Spleen (tissue), 7 donors: ENCODE measurements at regions not wholly inside any gene's neighbourhood (a gene's known extent, or its start where the extent isn't known, plus 50 kb on each side); places are given as distances from the start of the nearest gene placed in this dataset.

Experiments
- POLR2A ChIP-seq, 3 donors: fragments of 450-650 bp; IDR thresholded peaks; one replicate each; pipeline ENCODE4 v1.5.1; 2017; ENCODE audit warnings: antibody characterized with exemption in 3 of 3, mild to moderate bottlenecking in 1 of 3
- POLR2AphosphoS5 ChIP-seq, 3 donors: sonication (generic); formaldehyde crosslinking; IDR thresholded peaks; one replicate each; pipeline ENCODE4 v1.5.1; 2017; ENCODE audit warnings: antibody characterized with exemption in 3 of 3
- TF ChIP-seq, protein P1 (sequence below), 11 experiments: fragments of 200-600 bp in 7 of 11; fragments of 450-650 bp in 4 of 11; sonication (generic) in 4 of 11; IDR thresholded peaks in 8 of 11; conservative IDR thresholded peaks in 3 of 11; 1 replicate in 7 of 11; 2 replicates in 4 of 11; pipeline versions ENCODE4 v1.4.0 to v1.8.0; 2016 to 2021; ENCODE audit warnings: antibody characterized with exemption in 11 of 11, inconsistent platforms in 4 of 11, mild to moderate bottlenecking in 1 of 11
- donor health status: DM: no; HTN: no; CAD: no; lungs with moderate emphysema.
- donor health status: DM: no; HTN: no; CAD: no.
- donor health status: DM: no; HTN: no; CAD: no.

DNA sequence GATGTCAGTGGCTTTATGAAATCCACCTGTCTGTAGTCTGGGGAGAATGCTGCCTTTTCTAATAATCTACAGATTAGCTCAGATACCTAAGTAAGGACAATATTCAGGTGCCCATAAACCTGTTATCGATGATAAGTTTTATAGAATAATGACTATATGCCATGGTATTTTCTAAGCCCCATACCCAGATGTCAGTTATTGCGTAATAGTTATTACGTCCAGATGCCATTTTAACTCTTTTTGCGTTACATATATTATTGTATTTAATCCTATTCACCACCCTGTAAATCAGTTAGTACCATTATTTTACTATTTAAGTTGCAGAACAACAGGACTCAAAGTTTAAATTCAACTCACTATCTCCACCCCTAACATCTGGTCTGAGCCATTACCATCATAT lies 1343.9 kb upstream of the ACO1 start:
- TF ChIP-seq, protein P1, sequence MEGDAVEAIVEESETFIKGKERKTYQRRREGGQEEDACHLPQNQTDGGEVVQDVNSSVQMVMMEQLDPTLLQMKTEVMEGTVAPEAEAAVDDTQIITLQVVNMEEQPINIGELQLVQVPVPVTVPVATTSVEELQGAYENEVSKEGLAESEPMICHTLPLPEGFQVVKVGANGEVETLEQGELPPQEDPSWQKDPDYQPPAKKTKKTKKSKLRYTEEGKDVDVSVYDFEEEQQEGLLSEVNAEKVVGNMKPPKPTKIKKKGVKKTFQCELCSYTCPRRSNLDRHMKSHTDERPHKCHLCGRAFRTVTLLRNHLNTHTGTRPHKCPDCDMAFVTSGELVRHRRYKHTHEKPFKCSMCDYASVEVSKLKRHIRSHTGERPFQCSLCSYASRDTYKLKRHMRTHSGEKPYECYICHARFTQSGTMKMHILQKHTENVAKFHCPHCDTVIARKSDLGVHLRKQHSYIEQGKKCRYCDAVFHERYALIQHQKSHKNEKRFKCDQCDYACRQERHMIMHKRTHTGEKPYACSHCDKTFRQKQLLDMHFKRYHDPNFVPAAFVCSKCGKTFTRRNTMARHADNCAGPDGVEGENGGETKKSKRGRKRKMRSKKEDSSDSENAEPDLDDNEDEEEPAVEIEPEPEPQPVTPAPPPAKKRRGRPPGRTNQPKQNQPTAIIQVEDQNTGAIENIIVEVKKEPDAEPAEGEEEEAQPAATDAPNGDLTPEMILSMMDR (IDR thresholded peaks at IDR 0.05 in 8 of 11, conservative IDR thresholded peaks at IDR 0.05 in 3 of 11) = no peak
- TF ChIP-seq POLR2A (IDR thresholded peaks at IDR 0.05) (no peak), POLR2AphosphoS5 (IDR thresholded peaks at IDR 0.05) (no peak)
